Neural cell (in vitro differentiated cells): ENCODE measurements at regions not wholly inside any gene's neighbourhood (a gene's known extent, or its start where the extent isn't known, plus 50 kb on each side); places are given as distances from the start of the nearest gene placed in this dataset.

Experiments used
- H2AFZ ChIP-seq: fragments of 200-600, 300-800 bp; sonication (generic), shearing (Covaris generic); 2 replicates; pipeline ENCODE4 v1.6.0; 2014; ENCODE audit warnings: low read depth, mild to moderate bottlenecking, antibody characterized with exemption, low read length, moderate library complexity
- H3F3A ChIP-seq: fragments of 200-600 bp; shearing (Covaris generic); 2 replicates; pipeline ENCODE4 v1.6.1; 2016; ENCODE audit warnings: mild to moderate bottlenecking, moderate library complexity, mixed read lengths, antibody characterized with exemption, low read length; ENCODE audit not compliant: insufficient read depth, poor library complexity, severe bottlenecking
- H3K27ac ChIP-seq: fragments of 200-600, 300-800 bp; sonication (generic), shearing (Covaris generic); 2 replicates; pipeline ENCODE4 v1.5.1; 2014; ENCODE audit warnings: mild to moderate bottlenecking, low read length, moderate library complexity
- H3K27me3 ChIP-seq: fragments of 300-800, 200-600 bp; sonication (generic), shearing (Covaris generic); 2 replicates; pipeline ENCODE4 v1.6.0; 2014; ENCODE audit warnings: mild to moderate bottlenecking, low read depth, low read length, moderate library complexity; ENCODE audit not compliant: insufficient read depth
- H3K36me3 ChIP-seq: fragments of 300-800, 200-600 bp; sonication (generic), shearing (Covaris generic); 2 replicates; pipeline ENCODE4 v1.5.1; 2014; ENCODE audit warnings: mild to moderate bottlenecking, antibody characterized with exemption, low read length, moderate library complexity; ENCODE audit not compliant: insufficient read depth
- H3K4me2 ChIP-seq: fragments of 300-800, 200-600 bp; sonication (generic), shearing (Covaris generic); 2 replicates; pipeline ENCODE4 v1.6.0; 2014; ENCODE audit warnings: mild to moderate bottlenecking, low read length
- H3K4me3 ChIP-seq: fragments of 300-800, 200-600 bp; sonication (generic), shearing (Covaris generic); 2 replicates; pipeline ENCODE4 v1.5.1; 2014; ENCODE audit warnings: mild to moderate bottlenecking, low read length, moderate library complexity
- H3K79me2 ChIP-seq: fragments of 200-600 bp; shearing (Covaris generic); replicated peaks from 2 replicates; pipeline ENCODE4 v1.6.0; 2014; ENCODE audit warnings: mild to moderate bottlenecking, low read length, moderate library complexity; ENCODE audit not compliant: insufficient read depth
- H3K9ac ChIP-seq: fragments of 300-800, 200-600 bp; sonication (generic), shearing (Covaris generic); 2 replicates; pipeline ENCODE4 v1.6.1; 2016; ENCODE audit warnings: mild to moderate bottlenecking, low read length, mixed read lengths
- H3K9me2 ChIP-seq: fragments of 200-600 bp; shearing (Covaris generic); 2 replicates; pipeline ENCODE4 v1.6.1; 2016; ENCODE audit warnings: mild to moderate bottlenecking, low read length, mixed read lengths; ENCODE audit not compliant: insufficient read depth
- H3K9me3 ChIP-seq: fragments of 200-600, 300-800 bp; sonication (generic), shearing (Covaris generic); 2 replicates; pipeline ENCODE4 v1.6.1; 2016; ENCODE audit warnings: mild to moderate bottlenecking, mixed run types, low read length, moderate library complexity, mixed read lengths
- H4K20me1 ChIP-seq: fragments of 200-600 bp; shearing (Covaris generic); 2 replicates; pipeline ENCODE4 v1.6.1; 2016; ENCODE audit warnings: mild to moderate bottlenecking, mixed run types; ENCODE audit not compliant: insufficient read depth
- EP300 ChIP-seq: fragments of 450-650 bp; conservative IDR thresholded peaks from 2 replicates; pipeline ENCODE4 v1.6.1; 2014; ENCODE audit warnings: antibody characterized with exemption, mild to moderate bottlenecking, moderate library complexity; ENCODE audit not compliant: poor library complexity, severe bottlenecking
- EZH2 ChIP-seq: fragments of 200-600, 300-800 bp; shearing (Covaris generic), sonication (generic); IDR thresholded peaks from 2 replicates; pipeline ENCODE4 v1.6.1; 2014; ENCODE audit warnings: antibody characterized with exemption, low read length, borderline replicate concordance, mild to moderate bottlenecking; ENCODE audit not compliant: insufficient read depth, poor library complexity, severe bottlenecking
- MXI1 ChIP-seq: fragments of 450-650 bp; conservative IDR thresholded peaks from 2 replicates; pipeline ENCODE4 v1.6.1; 2014; ENCODE audit warnings: antibody characterized with exemption, mild to moderate bottlenecking; ENCODE audit not compliant: poor library complexity, severe bottlenecking
- POLR2AphosphoS5 ChIP-seq: IDR thresholded peaks from 2 replicates; pipeline ENCODE4 v1.6.1; 2012
- RAD21 ChIP-seq: fragments of 450-650 bp; conservative IDR thresholded peaks from 2 replicates; pipeline ENCODE4 v1.6.1; 2014; ENCODE audit warnings: antibody characterized with exemption, mild to moderate bottlenecking, moderate library complexity
- SMC3 ChIP-seq: fragments of 450-650 bp; conservative IDR thresholded peaks from 2 replicates; pipeline ENCODE4 v1.6.1; 2014; ENCODE audit warnings: antibody characterized with exemption, mild to moderate bottlenecking, moderate library complexity; ENCODE audit not compliant: poor library complexity
- TAF1 ChIP-seq: IDR thresholded peaks from 2 replicates; pipeline ENCODE4 v1.6.1; 2012; ENCODE audit warnings: low read depth
- TF ChIP-seq, protein P1 (sequence below): fragments of 450-650 bp; IDR thresholded peaks from 2 replicates; pipeline ENCODE4 v1.5.1; 2014; ENCODE audit warnings: antibody characterized with exemption, mild to moderate bottlenecking, moderate library complexity; ENCODE audit not compliant: poor library complexity, severe bottlenecking
- TF ChIP-seq, protein P2 (sequence below): IDR thresholded peaks from 2 replicates; pipeline ENCODE4 v1.6.1; 2012; ENCODE audit warnings: borderline replicate concordance

DNA sequence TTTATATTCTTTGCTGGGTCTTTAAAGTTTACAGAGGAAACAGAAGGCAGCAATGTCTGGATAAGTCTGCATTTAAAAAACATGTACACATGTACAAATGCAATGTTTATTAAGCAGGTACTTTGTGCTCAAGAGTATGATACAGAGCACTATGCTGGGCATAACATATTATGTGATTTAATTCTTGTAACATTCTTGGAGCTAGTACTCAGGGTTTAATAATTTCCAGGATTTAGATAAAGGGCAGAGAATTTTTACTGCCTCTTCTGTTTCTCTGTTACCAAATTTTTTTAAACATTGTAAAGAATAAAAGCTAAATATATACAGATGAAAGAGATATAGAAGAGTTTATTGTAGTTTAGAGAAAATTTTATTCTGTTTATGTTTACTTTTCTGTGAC, 152.7 kb downstream of the ZNF737 start:
- no peak overlapping the region for H3K9ac ChIP-seq
- TF ChIP-seq, protein P1, sequence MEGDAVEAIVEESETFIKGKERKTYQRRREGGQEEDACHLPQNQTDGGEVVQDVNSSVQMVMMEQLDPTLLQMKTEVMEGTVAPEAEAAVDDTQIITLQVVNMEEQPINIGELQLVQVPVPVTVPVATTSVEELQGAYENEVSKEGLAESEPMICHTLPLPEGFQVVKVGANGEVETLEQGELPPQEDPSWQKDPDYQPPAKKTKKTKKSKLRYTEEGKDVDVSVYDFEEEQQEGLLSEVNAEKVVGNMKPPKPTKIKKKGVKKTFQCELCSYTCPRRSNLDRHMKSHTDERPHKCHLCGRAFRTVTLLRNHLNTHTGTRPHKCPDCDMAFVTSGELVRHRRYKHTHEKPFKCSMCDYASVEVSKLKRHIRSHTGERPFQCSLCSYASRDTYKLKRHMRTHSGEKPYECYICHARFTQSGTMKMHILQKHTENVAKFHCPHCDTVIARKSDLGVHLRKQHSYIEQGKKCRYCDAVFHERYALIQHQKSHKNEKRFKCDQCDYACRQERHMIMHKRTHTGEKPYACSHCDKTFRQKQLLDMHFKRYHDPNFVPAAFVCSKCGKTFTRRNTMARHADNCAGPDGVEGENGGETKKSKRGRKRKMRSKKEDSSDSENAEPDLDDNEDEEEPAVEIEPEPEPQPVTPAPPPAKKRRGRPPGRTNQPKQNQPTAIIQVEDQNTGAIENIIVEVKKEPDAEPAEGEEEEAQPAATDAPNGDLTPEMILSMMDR = no peak
- no peak for TF ChIP-seq EZH2
- TF ChIP-seq, protein P2, sequence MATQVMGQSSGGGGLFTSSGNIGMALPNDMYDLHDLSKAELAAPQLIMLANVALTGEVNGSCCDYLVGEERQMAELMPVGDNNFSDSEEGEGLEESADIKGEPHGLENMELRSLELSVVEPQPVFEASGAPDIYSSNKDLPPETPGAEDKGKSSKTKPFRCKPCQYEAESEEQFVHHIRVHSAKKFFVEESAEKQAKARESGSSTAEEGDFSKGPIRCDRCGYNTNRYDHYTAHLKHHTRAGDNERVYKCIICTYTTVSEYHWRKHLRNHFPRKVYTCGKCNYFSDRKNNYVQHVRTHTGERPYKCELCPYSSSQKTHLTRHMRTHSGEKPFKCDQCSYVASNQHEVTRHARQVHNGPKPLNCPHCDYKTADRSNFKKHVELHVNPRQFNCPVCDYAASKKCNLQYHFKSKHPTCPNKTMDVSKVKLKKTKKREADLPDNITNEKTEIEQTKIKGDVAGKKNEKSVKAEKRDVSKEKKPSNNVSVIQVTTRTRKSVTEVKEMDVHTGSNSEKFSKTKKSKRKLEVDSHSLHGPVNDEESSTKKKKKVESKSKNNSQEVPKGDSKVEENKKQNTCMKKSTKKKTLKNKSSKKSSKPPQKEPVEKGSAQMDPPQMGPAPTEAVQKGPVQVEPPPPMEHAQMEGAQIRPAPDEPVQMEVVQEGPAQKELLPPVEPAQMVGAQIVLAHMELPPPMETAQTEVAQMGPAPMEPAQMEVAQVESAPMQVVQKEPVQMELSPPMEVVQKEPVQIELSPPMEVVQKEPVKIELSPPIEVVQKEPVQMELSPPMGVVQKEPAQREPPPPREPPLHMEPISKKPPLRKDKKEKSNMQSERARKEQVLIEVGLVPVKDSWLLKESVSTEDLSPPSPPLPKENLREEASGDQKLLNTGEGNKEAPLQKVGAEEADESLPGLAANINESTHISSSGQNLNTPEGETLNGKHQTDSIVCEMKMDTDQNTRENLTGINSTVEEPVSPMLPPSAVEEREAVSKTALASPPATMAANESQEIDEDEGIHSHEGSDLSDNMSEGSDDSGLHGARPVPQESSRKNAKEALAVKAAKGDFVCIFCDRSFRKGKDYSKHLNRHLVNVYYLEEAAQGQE = no peak
- no peak for TF ChIP-seq SMC3
- no peak for TF ChIP-seq POLR2AphosphoS5
- no peak for TF ChIP-seq MXI1
- no peak for TF ChIP-seq RAD21
- TF ChIP-seq TAF1 = no peak
- no peaks in the 10 kb centered on the region for H3K36me3 ChIP-seq
- no peak overlapping the region for H3K4me3 ChIP-seq
- no peaks in the 10 kb centered on the region for H3K9me2 ChIP-seq
- no peak overlapping the region for H3K27ac ChIP-seq
- H3K79me2 ChIP-seq = no peaks in the 10 kb centered on the region
- no peaks in the 10 kb centered on the region for H3F3A ChIP-seq
- no peaks in the 10 kb centered on the region for H3K9me3 ChIP-seq
- H2AFZ ChIP-seq = no peak overlapping the region
- no peak overlapping the region for H3K4me2 ChIP-seq
- H4K20me1 ChIP-seq = no peaks in the 10 kb centered on the region
- no peaks in the 10 kb centered on the region for H3K27me3 ChIP-seq

DNA sequence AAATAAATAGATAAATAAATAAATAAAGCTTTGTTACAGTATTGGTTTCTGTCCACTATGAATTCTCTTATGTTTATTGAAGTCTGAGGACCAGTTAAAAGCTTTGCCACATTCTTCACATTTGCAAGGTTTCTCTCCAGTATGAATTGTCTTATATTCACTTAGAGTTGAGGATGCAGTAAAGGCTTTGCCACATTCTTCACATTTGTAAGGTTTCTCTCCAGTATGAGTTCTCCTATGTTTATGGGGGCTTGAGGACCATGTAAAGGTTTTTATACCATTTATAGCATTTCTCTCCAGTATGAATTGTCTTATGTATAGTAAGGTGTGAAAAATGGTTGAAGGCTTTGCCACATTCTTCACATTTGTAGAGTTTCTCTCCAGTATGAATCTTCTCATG, 168.3 kb downstream of the ZNF737 start:
- no peaks in the 10 kb centered on the region for H3K36me3 ChIP-seq
- H3K27me3 ChIP-seq = no peaks in the 10 kb centered on the region
- no peak overlapping the region for H3K9ac ChIP-seq
- H4K20me1 ChIP-seq = no peaks in the 10 kb centered on the region
- no peak overlapping the region for H3K4me2 ChIP-seq
- H3K4me3 ChIP-seq = no peak overlapping the region
- H3K27ac ChIP-seq = no peak overlapping the region
- no peaks in the 10 kb centered on the region for H3K79me2 ChIP-seq
- no peaks in the 10 kb centered on the region for H3K9me2 ChIP-seq
- no peaks in the 10 kb centered on the region for H3F3A ChIP-seq
- peaks cover 6% of the 10 kb centered on the region for H3K9me3 ChIP-seq
- H2AFZ ChIP-seq = no peak overlapping the region
- TF ChIP-seq EP300 = no peak
- no peak for TF ChIP-seq EZH2
- TF ChIP-seq, protein P2 = no peak
- no peak for TF ChIP-seq MXI1
- TF ChIP-seq RAD21 = no peak
- no peak for TF ChIP-seq SMC3
- TF ChIP-seq, protein P1 = no peak
- no peak for TF ChIP-seq POLR2AphosphoS5
- TF ChIP-seq TAF1 = no peak
